SK-N-MC (cell line): ENCODE measurements at regions not wholly inside any gene's neighbourhood (a gene's known extent, or its start where the extent isn't known, plus 50 kb on each side); places are given as distances from the start of the nearest gene placed in this dataset.

Experiments
- EZH2 ChIP-seq: fragments of 200-600 bp; sonication (generic); IDR thresholded peaks from one replicate; pipeline ENCODE4 v1.6.1; 2017; ENCODE audit warnings: antibody characterized with exemption
- POLR2AphosphoS5 ChIP-seq: IDR thresholded peaks from 2 replicates; pipeline ENCODE4 v1.6.1; 2012; ENCODE audit warnings: mild to moderate bottlenecking, low read depth, low read length, borderline replicate concordance

GRCh38 chr10:4181081-4181480, 396.1 kb upstream of the KLF6 start:
- TF ChIP-seq EZH2 (no peak), POLR2AphosphoS5 (no peak)
